Transverse colon (tissue), 4 donors: ENCODE measurements at regions not wholly inside any gene's neighbourhood (a gene's known extent, or its start where the extent isn't known, plus 50 kb on each side); places are given as distances from the start of the nearest gene placed in this dataset.

ENCODE experiments used
- DNase-seq: peaks from one replicate; pipeline ENCODE4 v3.0.0-alpha.2; 2019
- H3K27ac ChIP-seq, 4 donors: fragments of 200-600 bp; sonication (generic); 2 replicates each; pipeline ENCODE4 v1.5.1; 2016 to 2018; ENCODE audit warnings: inconsistent platforms in 4 of 4
- H3K27me3 ChIP-seq: fragments of 200-600 bp; sonication (generic); 2 replicates; pipeline ENCODE4 v1.5.1; 2017; ENCODE audit warnings: inconsistent platforms
- H3K36me3 ChIP-seq, 4 donors: fragments of 200-600 bp; sonication (generic); 2 replicates each; pipeline ENCODE4 v1.5.1; 2017 to 2019; ENCODE audit warnings: inconsistent platforms in 4 of 4
- H3K4me1 ChIP-seq, 4 donors: fragments of 200-600 bp; sonication (generic); 2 replicates each; pipeline ENCODE4 v1.5.1; 2017 to 2020; ENCODE audit warnings: inconsistent platforms in 4 of 4
- H3K4me3 ChIP-seq, 4 donors: fragments of 200-600 bp; sonication (generic); 1 replicate in 1 of 4; 2 replicates in 3 of 4; pipeline versions ENCODE4 v1.5.1 to v1.6.1; 2017 to 2019; ENCODE audit warnings: inconsistent platforms in 4 of 4
- H3K9me3 ChIP-seq, 2 donors: fragments of 200-600 bp; sonication (generic); 2 replicates each; pipeline ENCODE4 v1.5.1; 2017 to 2019; ENCODE audit warnings: inconsistent platforms in 2 of 2
- CTCF ChIP-seq, 5 experiments: fragments of 200-600 bp in 3 of 5; fragments of 450-650 bp in 2 of 5; sonication (generic) in 3 of 5; IDR thresholded peaks; 1 replicate in 2 of 5; 2 replicates in 3 of 5; pipeline ENCODE4 v1.5.1; 2016 to 2017; ENCODE audit warnings: antibody characterized with exemption in 5 of 5, inconsistent platforms in 3 of 5, mild to moderate bottlenecking in 2 of 5, moderate library complexity in 1 of 5
- EP300 ChIP-seq: sonication (generic); formaldehyde crosslinking; IDR thresholded peaks from one replicate; pipeline ENCODE4 v1.6.1; 2017; ENCODE audit warnings: antibody characterized with exemption, low read depth
- POLR2A ChIP-seq: fragments of 450-650 bp; IDR thresholded peaks from one replicate; pipeline ENCODE4 v1.6.1; 2016; ENCODE audit warnings: antibody characterized with exemption, mild to moderate bottlenecking, moderate library complexity
- POLR2AphosphoS5 ChIP-seq, 3 donors: sonication (generic); formaldehyde crosslinking; IDR thresholded peaks; one replicate each; pipeline ENCODE4 v1.6.1; 2016; ENCODE audit warnings: antibody characterized with exemption in 3 of 3
- WGBS, 2 donors: methylation state at CpG; one replicate each; pipeline ENCODE4 v1.1.5; 2018; ENCODE audit warnings: low coverage in 1 of 2; 5-methylcytosine and 5-hydroxymethylcytosine counted together
- in situ Hi-C, 4 donors: fragments of 200-750 bp; cut with MboI; loops; one replicate each; pipeline versions ENCODE4 v1.15.0 to v1.15.1; 2017; ENCODE audit warnings: low sequenced_read_pairs in 3 of 4, low pct_ligation_motif_present in 1 of 4, low pct_unique_long_range_greater_than_20kb in 1 of 4
- intact Hi-C: fragments of 100-400 bp; cut with DNase I; formaldehyde crosslinking; loops from one replicate; pipeline ENCODE4 v1.15.1; 2023; ENCODE audit warnings: low total_unique reads

- TF ChIP-seq POLR2AphosphoS5 (IDR thresholded peaks at IDR 0.05) (no peak), EP300 (no peak)
- in situ Hi-C loops: no loop called here
- Histone ChIP-seq H3K27me3 (no peaks in the 10 kb centered on the region), H3K9me3 (peaks cover 0 to 6% of the 10 kb centered on the region in 2 donors), H3K36me3 (no peaks in the 10 kb centered on the region), H3K4me1 (no peaks in the 10 kb centered on the region), H3K4me3 (no peak overlapping the region), H3K27ac (no peak overlapping the region)
- DNase-seq: no peak
- WGBS, 2 donors: 79% methylated on average over 7 of the region's 7 CpGs; no CpG with 5 or more reads in 1 of the 2 donors
- intact Hi-C loops: no loop called here
These were observed 1794.5 kb downstream of the PCDH9 start for GRCh38 chr13:65435590-65435989.

- in situ Hi-C loops: no loop called here
- 43 to 50% methylated on average over 1 of the region's 1 CpG for WGBS, 2 donors
- intact Hi-C loops: no loop called here
- DNase-seq: no peak
- no peak overlapping the region for H3K27ac ChIP-seq
- H3K4me3 ChIP-seq: no peak overlapping the region
- no peaks in the 10 kb centered on the region for H3K9me3 ChIP-seq
- no peaks in the 10 kb centered on the region for H3K27me3 ChIP-seq
- no peak for TF ChIP-seq CTCF (IDR thresholded peaks at IDR 0.05)
- no peak for TF ChIP-seq POLR2AphosphoS5 (IDR thresholded peaks at IDR 0.05)
- TF ChIP-seq EP300: no peak
- no peak for TF ChIP-seq POLR2A
- H3K4me1 ChIP-seq: no peaks in the 10 kb centered on the region
- no peaks in the 10 kb centered on the region for H3K36me3 ChIP-seq
These were observed 1812.2 kb downstream of the PCDH9 start for GRCh38 chr13:65417953-65418352.

- no peaks in the 10 kb centered on the region for H3K9me3 ChIP-seq
- no peaks in the 10 kb centered on the region for H3K27me3 ChIP-seq
- H3K27ac ChIP-seq: no peak overlapping the region
- TF ChIP-seq CTCF (IDR thresholded peaks at IDR 0.05) (no peak), POLR2AphosphoS5 (IDR thresholded peaks at IDR 0.05) (no peak), POLR2A (no peak), EP300 (no peak)
- DNase-seq: no peak
- H3K36me3 ChIP-seq: no peaks in the 10 kb centered on the region
- 73 to 85% methylated on average over 1 of the region's 1 CpG for WGBS, 2 donors
- no peak overlapping the region for H3K4me3 ChIP-seq
- intact Hi-C loops (no loop called here), in situ Hi-C loops (no loop called here)
- no peaks in the 10 kb centered on the region for H3K4me1 ChIP-seq
These were observed 1813.4 kb downstream of the PCDH9 start for GRCh38 chr13:65416784-65417183.

GRCh38 chr13:65414187-65414586 lies 1815.9 kb downstream of the PCDH9 start:
- H3K9me3 ChIP-seq: no peaks in the 10 kb centered on the region
- H3K4me3 ChIP-seq: no peak overlapping the region
- TF ChIP-seq CTCF (IDR thresholded peaks at IDR 0.05): no peak
- TF ChIP-seq POLR2AphosphoS5 (IDR thresholded peaks at IDR 0.05): no peak
- TF ChIP-seq EP300: no peak
- no peak for TF ChIP-seq POLR2A
- intact Hi-C loops (no loop called here), in situ Hi-C loops (no loop called here)
- no peaks in the 10 kb centered on the region for H3K36me3 ChIP-seq
- DNase-seq: no peak
- 77 to 78% methylated on average over 2 of the region's 2 CpGs for WGBS, 2 donors
- no peaks in the 10 kb centered on the region for H3K27me3 ChIP-seq
- no peaks in the 10 kb centered on the region for H3K4me1 ChIP-seq
- H3K27ac ChIP-seq: no peak overlapping the region

GRCh38 chr13:65411521-65411920 lies 1818.6 kb downstream of the PCDH9 start:
- Histone ChIP-seq H3K4me1 (no peaks in the 10 kb centered on the region), H3K27ac (no peak overlapping the region), H3K9me3 (no peaks in the 10 kb centered on the region), H3K36me3 (no peaks in the 10 kb centered on the region), H3K4me3 (no peak overlapping the region), H3K27me3 (no peaks in the 10 kb centered on the region)
- DNase-seq: no peak
- intact Hi-C loops: no loop called here
- TF ChIP-seq POLR2A (no peak), CTCF (IDR thresholded peaks at IDR 0.05) (no peak), POLR2AphosphoS5 (IDR thresholded peaks at IDR 0.05) (no peak), EP300 (no peak)
- 46 to 69% methylated on average over 2 of the region's 2 CpGs for WGBS, 2 donors
- in situ Hi-C loops: no loop called here
